ENCODE measurements at regions not wholly inside any gene's neighbourhood (a gene's known extent, or its start where the extent isn't known, plus 50 kb on each side); places are given as distances from the start of the nearest gene placed in this dataset.

DNA sequence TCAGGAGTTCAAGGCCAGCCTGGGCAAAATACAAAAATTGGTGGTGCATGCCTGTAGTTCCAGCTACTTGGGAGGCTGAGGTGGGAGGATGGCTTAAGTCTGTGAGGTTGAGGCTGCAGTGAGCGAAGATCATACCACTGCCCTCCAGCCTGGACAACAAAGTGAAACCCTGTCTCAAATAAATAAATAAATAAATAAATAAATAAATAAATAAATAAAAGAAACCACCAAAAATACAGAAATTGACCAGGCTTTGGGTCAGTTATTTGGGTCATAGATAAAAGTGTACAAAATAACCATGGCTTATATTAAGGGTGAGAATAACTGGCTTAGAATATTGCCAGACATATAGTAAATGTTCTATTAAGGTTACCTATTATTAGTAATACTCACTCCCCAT lies 129.2 kb downstream of the NEUROD6 start:
- Histone ChIP-seq H3K36me3 (ENCODE audit: control insufficient read depth in 1 of 2, insufficient read depth in 2 of 2, low read length in 2 of 2) (no peaks in the 10 kb centered on the region), H3K4me1 (ENCODE audit: control insufficient read depth in 1 of 2, insufficient read depth in 2 of 2, low read length in 2 of 2) (no peaks in the 10 kb centered on the region), H3K79me1 (ENCODE audit: low read length) (no peaks in the 10 kb centered on the region), H3K9ac (ENCODE audit: low read length) (no peak overlapping the region), H3K4ac (ENCODE audit: low read depth, low read length) (no peak overlapping the region), H2AK5ac (ENCODE audit: low read length) (no peak overlapping the region), H3K4me2 (ENCODE audit: low read length) (no peak overlapping the region), H4K8ac (ENCODE audit: low read depth, low read length) (no peak overlapping the region), H2BK5ac (ENCODE audit: low read depth, low read length, poor library complexity) (no peak overlapping the region), H3K23ac (ENCODE audit: low read length) (no peak overlapping the region), H3K9me3 (ENCODE audit: insufficient read depth, low read depth, low read length) (no peaks in the 10 kb centered on the region), H3K4me3 (ENCODE audit: low read depth, low read length) (no peak overlapping the region), H4K12ac (ENCODE audit: low read depth, low read length) (no peak overlapping the region), H3K27ac (ENCODE audit: low read depth, low read length) (no peak overlapping the region), H3K27me3 (ENCODE audit: insufficient read depth, low read length) (no peaks in the 10 kb centered on the region), H3K14ac (ENCODE audit: low read length) (no peak overlapping the region), H4K91ac (ENCODE audit: low read depth, low read length) (no peak overlapping the region), H2AFZ (ENCODE audit: insufficient read depth, low read length, poor library complexity) (no peak overlapping the region), H3K79me2 (ENCODE audit: control insufficient read depth, insufficient read depth, low read length, poor library complexity) (no peaks in the 10 kb centered on the region), H3K18ac (ENCODE audit: low read length) (no peak overlapping the region), H2BK120ac (ENCODE audit: insufficient read depth, low read length, poor library complexity) (no peak overlapping the region), H2BK12ac (ENCODE audit: low read length) (no peak overlapping the region)
- WGBS (ENCODE audit: extremely low coverage, insufficient coverage, insufficient read length): no CpG with 5 or more reads among the region's 1 CpG
- DNase-seq: no peak

DNA sequence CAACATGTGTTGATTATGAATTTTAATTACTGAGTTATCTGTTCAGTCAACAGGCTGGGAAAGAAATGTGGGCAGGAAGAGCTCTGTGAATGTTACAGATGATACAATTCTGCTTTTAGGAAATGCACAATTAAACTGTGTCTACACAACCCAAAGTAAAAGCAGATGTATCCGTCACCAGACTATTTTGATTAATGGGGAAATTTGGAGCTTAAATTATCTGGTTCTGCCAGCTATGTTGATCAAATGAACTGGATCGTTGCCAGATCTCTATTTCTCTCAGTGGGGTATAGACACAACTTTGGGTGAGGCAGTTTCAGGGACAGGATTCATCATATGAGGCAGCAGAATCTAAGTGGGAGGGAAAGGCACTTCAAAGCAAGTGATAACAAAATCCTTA lies 136.5 kb downstream of the NEUROD6 start:
- H3K4ac ChIP-seq (ENCODE audit: low read depth, low read length): no peak overlapping the region

DNA sequence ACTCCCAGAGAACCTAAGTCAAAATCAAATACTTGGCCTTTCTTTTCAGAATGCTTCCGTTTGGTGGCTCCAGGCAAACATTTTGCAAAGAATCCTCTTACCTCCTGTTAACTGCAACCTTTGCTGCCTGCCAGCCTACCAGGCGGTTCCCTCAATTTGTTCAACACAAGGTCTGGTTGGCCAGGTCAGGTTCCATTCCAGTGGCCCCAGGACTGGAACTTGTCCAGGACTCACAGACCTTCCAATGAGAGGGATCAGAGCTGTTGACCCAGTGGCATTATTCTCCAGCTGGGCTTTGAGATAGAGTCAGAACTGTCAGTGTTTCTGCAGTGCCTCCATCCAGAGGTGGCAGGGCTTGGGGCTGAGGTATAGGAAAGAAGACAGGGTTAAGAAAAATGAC lies 137.0 kb downstream of the NEUROD6 start:
- no peak for DNase-seq
- WGBS (ENCODE audit: extremely low coverage, insufficient coverage, insufficient read length): no CpG with 5 or more reads among the region's 2 CpGs
- H3K27ac ChIP-seq (ENCODE audit: low read depth, low read length): no peak overlapping the region
- H2BK120ac ChIP-seq (ENCODE audit: insufficient read depth, low read length, poor library complexity): no peak overlapping the region
- H3K18ac ChIP-seq (ENCODE audit: low read length): no peak overlapping the region
- no peaks in the 10 kb centered on the region for H3K79me2 ChIP-seq (ENCODE audit: control insufficient read depth, insufficient read depth, low read length, poor library complexity)
- H3K36me3 ChIP-seq (ENCODE audit: control insufficient read depth in 1 of 2, insufficient read depth in 2 of 2, low read length in 2 of 2): no peaks in the 10 kb centered on the region
- H3K14ac ChIP-seq (ENCODE audit: low read length): no peak overlapping the region
- H3K23ac ChIP-seq (ENCODE audit: low read length): no peak overlapping the region
- peaks cover under 1% of the 10 kb centered on the region for H3K9me3 ChIP-seq (ENCODE audit: insufficient read depth, low read depth, low read length)
- H2AFZ ChIP-seq (ENCODE audit: insufficient read depth, low read length, poor library complexity): no peak overlapping the region
- H3K4me3 ChIP-seq (ENCODE audit: low read depth, low read length): no peak overlapping the region
- H2BK5ac ChIP-seq (ENCODE audit: low read depth, low read length, poor library complexity): no peak overlapping the region
- no peaks in the 10 kb centered on the region for H3K27me3 ChIP-seq (ENCODE audit: insufficient read depth, low read length)
- no peak overlapping the region for H4K91ac ChIP-seq (ENCODE audit: low read depth, low read length)
- H2AK5ac ChIP-seq (ENCODE audit: low read length): no peak overlapping the region
- no peak overlapping the region for H2BK12ac ChIP-seq (ENCODE audit: low read length)
- no peaks in the 10 kb centered on the region for H3K79me1 ChIP-seq (ENCODE audit: low read length)
- no peak overlapping the region for H4K12ac ChIP-seq (ENCODE audit: low read depth, low read length)
- H3K9ac ChIP-seq (ENCODE audit: low read length): no peak overlapping the region
- no peak overlapping the region for H3K4me2 ChIP-seq (ENCODE audit: low read length)
- no peak overlapping the region for H3K4ac ChIP-seq (ENCODE audit: low read depth, low read length)
- H4K8ac ChIP-seq (ENCODE audit: low read depth, low read length): no peak overlapping the region
- H3K4me1 ChIP-seq (ENCODE audit: control insufficient read depth in 1 of 2, insufficient read depth in 2 of 2, low read length in 2 of 2): no peaks in the 10 kb centered on the region

More for the DNA sequence above, 136.5 kb downstream of the NEUROD6 start:
- no peaks in the 10 kb centered on the region for H3K36me3 ChIP-seq (ENCODE audit: control insufficient read depth in 1 of 2, insufficient read depth in 2 of 2, low read length in 2 of 2)
- no CpG with 5 or more reads among the region's 2 CpGs for WGBS (ENCODE audit: extremely low coverage, insufficient coverage, insufficient read length)
- H3K14ac ChIP-seq (ENCODE audit: low read length): no peak overlapping the region
- no peak overlapping the region for H4K91ac ChIP-seq (ENCODE audit: low read depth, low read length)
- H3K9me3 ChIP-seq (ENCODE audit: insufficient read depth, low read depth, low read length): no peaks in the 10 kb centered on the region
- no peaks in the 10 kb centered on the region for H3K4me1 ChIP-seq (ENCODE audit: control insufficient read depth in 1 of 2, insufficient read depth in 2 of 2, low read length in 2 of 2)
- no peak overlapping the region for H2BK120ac ChIP-seq (ENCODE audit: insufficient read depth, low read length, poor library complexity)
- H3K4me3 ChIP-seq (ENCODE audit: low read depth, low read length): no peak overlapping the region
- no peak overlapping the region for H4K8ac ChIP-seq (ENCODE audit: low read depth, low read length)
- H3K79me1 ChIP-seq (ENCODE audit: low read length): no peaks in the 10 kb centered on the region
- no peaks in the 10 kb centered on the region for H3K79me2 ChIP-seq (ENCODE audit: control insufficient read depth, insufficient read depth, low read length, poor library complexity)
- no peak overlapping the region for H2AK5ac ChIP-seq (ENCODE audit: low read length)
- no peak overlapping the region for H2BK5ac ChIP-seq (ENCODE audit: low read depth, low read length, poor library complexity)
- H3K9ac ChIP-seq (ENCODE audit: low read length): no peak overlapping the region
- H3K27ac ChIP-seq (ENCODE audit: low read depth, low read length): no peak overlapping the region
- DNase-seq: no peak
- H3K4me2 ChIP-seq (ENCODE audit: low read length): no peak overlapping the region
- H2BK12ac ChIP-seq (ENCODE audit: low read length): no peak overlapping the region
- no peak overlapping the region for H3K18ac ChIP-seq (ENCODE audit: low read length)
- no peaks in the 10 kb centered on the region for H3K27me3 ChIP-seq (ENCODE audit: insufficient read depth, low read length)
- H3K23ac ChIP-seq (ENCODE audit: low read length): no peak overlapping the region
- no peak overlapping the region for H4K12ac ChIP-seq (ENCODE audit: low read depth, low read length)
- no peak overlapping the region for H2AFZ ChIP-seq (ENCODE audit: insufficient read depth, low read length, poor library complexity)

DNA sequence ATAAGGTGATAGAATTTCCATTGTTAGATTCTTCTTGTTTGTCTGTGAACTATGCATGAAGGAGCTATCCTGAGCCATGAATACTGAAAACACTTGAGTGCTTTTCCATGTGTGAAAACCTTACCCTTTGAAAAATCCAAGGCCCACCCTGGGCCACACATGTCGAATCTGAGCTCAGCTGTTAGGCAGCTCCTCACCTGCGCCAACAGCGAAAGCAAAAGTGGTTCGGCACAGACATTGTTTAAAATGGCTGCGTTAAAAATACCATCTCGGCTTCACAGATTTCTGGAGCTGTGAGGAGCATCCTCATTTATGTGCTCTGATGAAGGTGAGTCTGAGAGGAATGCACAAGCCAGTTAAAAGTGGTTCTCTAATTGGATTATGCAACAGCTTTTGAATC lies 137.7 kb downstream of the NEUROD6 start:
- no peak overlapping the region for H3K4me3 ChIP-seq (ENCODE audit: low read depth, low read length)
- no peak overlapping the region for H3K4me2 ChIP-seq (ENCODE audit: low read length)
- no peak overlapping the region for H2AFZ ChIP-seq (ENCODE audit: insufficient read depth, low read length, poor library complexity)
- no peak overlapping the region for H2BK120ac ChIP-seq (ENCODE audit: insufficient read depth, low read length, poor library complexity)
- H3K4ac ChIP-seq (ENCODE audit: low read depth, low read length): no peak overlapping the region
- H3K79me1 ChIP-seq (ENCODE audit: low read length): no peaks in the 10 kb centered on the region
- H3K18ac ChIP-seq (ENCODE audit: low read length): no peak overlapping the region
- no peaks in the 10 kb centered on the region for H3K27me3 ChIP-seq (ENCODE audit: insufficient read depth, low read length)
- WGBS (ENCODE audit: extremely low coverage, insufficient coverage, insufficient read length): no CpG with 5 or more reads among the region's 6 CpGs
- DNase-seq: no peak
- no peak overlapping the region for H2AK5ac ChIP-seq (ENCODE audit: low read length)
- H3K9ac ChIP-seq (ENCODE audit: low read length): no peak overlapping the region
- H4K8ac ChIP-seq (ENCODE audit: low read depth, low read length): no peak overlapping the region
- no peak overlapping the region for H2BK5ac ChIP-seq (ENCODE audit: low read depth, low read length, poor library complexity)
- no peaks in the 10 kb centered on the region for H3K79me2 ChIP-seq (ENCODE audit: control insufficient read depth, insufficient read depth, low read length, poor library complexity)
- H3K36me3 ChIP-seq (ENCODE audit: control insufficient read depth in 1 of 2, insufficient read depth in 2 of 2, low read length in 2 of 2): no peaks in the 10 kb centered on the region
- no peak overlapping the region for H2BK12ac ChIP-seq (ENCODE audit: low read length)
- no peak overlapping the region for H4K12ac ChIP-seq (ENCODE audit: low read depth, low read length)
- no peak overlapping the region for H4K91ac ChIP-seq (ENCODE audit: low read depth, low read length)
- H3K14ac ChIP-seq (ENCODE audit: low read length): no peak overlapping the region
- H3K23ac ChIP-seq (ENCODE audit: low read length): no peak overlapping the region
- H3K27ac ChIP-seq (ENCODE audit: low read depth, low read length): no peak overlapping the region
- H3K9me3 ChIP-seq (ENCODE audit: insufficient read depth, low read depth, low read length): peaks cover 4% of the 10 kb centered on the region
- H3K4me1 ChIP-seq (ENCODE audit: control insufficient read depth in 1 of 2, insufficient read depth in 2 of 2, low read length in 2 of 2): no peaks in the 10 kb centered on the region

Measured in trophoblast cell (in vitro differentiated cells and primary cell).